Muscle of back (tissue), 3 donors: ENCODE measurements at regions not wholly inside any gene's neighbourhood (a gene's known extent, or its start where the extent isn't known, plus 50 kb on each side); places are given as distances from the start of the nearest gene placed in this dataset.
A peak's percentile ranks its signal among the peaks of the same experiment; 100 is the strongest.

ENCODE experiments used
- DNase-seq, 3 donors: peaks; one replicate each; pipeline versions ENCODE4 v3.0.0 to v3.0.0-alpha.2; 2013

- DNase-seq = peak in 2 of 3 donors; percentile 58 to 69
Observed at GRCh38 chr2:160942476-160943142, 217.6 kb upstream of the TANK start.

GRCh38 chr2:160943414-160943813, 216.8 kb upstream of the TANK start:
- DNase-seq = no peak

- peak; percentile 38 to 89 (median 69) for DNase-seq
Observed at GRCh38 chr2:160952464-160953254, 207.6 kb upstream of the TANK start.

DNA sequence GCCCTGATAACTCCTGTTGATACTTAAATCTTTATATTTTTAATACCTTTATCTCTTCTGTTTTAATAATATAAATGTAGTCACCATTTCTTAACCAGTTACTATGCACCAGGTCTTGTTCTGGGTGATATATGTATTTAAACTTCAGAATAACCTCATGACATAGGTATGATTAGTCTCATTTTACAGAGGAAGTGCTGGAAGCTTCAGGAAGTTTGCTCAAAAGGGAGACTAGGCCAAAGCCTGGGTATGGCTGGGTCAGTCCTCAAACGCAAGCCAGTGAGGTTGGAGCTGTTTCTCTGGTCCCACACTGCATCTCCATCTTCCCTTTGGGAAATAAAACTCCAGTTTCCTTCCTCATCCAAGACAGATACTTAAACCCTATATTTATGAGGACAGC, 204.7 kb upstream of the TANK start:
- no peak for DNase-seq

DNA sequence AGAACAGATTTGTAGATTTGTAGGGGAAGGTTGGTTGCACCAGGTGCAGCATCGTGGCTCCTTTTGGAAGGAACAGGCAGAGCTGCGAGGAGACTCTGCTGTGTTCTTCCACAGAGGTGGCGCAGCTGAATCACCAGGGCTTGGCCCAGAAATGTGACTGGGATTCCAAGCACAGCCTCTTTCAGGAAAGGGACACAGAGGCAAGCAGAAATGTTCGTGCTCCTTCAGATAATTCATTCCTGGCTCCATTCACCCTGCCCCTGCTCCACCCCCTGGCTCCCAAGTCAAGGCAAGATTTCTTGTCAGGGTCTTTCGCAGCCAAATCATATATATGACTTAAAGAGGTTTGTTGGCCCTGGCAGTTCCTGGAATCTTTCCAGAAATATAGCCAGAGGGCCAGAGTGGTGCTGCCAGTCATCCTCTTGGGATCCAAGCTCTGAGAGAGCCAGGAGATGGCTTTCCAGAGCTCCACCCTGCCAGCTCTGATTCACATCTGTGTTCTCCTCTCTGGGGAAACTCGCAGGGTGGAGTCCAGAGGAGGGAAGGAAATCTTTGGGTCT, 203.9 kb upstream of the TANK start:
- DNase-seq = no peak

DNA sequence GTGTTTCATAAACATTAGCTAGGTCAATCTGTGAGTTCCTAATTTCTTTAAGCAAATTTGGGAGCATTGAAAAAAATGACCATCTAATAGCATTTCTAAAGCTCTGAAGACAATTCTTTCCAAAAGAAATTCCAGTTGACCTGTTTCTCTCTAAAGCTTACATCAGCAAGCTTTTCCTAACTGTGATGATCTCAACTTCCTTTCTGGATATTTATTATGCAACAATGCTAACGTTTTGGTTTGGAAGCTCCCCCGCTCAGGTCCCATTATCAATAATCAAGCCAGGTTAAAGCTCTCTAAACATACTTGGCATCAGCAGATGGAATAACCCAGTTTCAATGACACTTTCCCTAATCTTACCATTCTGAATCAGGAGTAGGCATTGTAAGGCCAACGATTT, 196.3 kb upstream of the TANK start:
- no peak for DNase-seq

GRCh38 chr2:160967523-160967922, 192.7 kb upstream of the TANK start:
- DNase-seq = peak in 1 of 3 donors; percentile 37

DNA sequence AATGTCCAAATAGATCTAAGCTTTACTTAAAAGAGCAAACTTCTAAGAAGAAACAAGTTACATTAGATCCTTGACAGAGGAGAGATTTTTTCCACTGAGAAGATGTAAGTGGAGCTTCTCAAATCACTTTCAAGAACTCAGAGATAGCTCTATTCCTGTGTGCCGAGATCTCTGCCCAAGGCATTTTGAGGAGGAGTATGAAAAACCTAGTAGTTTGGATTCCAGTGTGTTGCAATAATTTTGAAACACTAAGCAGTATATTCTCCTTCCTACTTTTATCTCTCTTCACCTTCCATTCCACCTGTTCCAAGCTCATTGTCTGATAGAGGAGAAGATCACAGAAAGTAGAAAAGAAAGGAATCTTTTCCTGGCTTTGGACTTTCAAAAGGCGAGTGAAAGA, 192.0 kb upstream of the TANK start:
- DNase-seq = no peak

GRCh38 chr2:160970052-160970965, 189.9 kb upstream of the TANK start:
- peak; percentile 82 to 91 (median 82) for DNase-seq

DNA sequence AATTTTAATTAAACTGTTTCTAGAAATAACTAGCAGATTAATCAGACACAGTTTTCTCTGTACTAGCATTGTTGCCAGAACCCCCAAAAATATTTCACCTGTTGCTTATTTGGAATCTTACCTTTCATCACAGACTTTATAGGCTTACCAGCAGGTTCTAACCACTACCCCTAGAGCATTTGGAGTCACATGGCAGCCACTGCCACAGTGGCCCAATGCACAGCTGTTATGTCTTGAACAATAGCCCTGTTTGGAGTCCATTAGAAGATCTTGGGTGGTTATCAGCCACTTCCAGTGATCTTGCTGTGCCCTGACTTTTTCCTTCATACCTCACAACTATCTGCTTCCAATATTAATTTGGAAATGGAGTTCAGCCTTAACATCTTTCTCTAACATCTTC, 186.2 kb upstream of the TANK start:
- no peak for DNase-seq

GRCh38 chr2:160974803-160975202, 185.4 kb upstream of the TANK start:
- no peak for DNase-seq

DNA sequence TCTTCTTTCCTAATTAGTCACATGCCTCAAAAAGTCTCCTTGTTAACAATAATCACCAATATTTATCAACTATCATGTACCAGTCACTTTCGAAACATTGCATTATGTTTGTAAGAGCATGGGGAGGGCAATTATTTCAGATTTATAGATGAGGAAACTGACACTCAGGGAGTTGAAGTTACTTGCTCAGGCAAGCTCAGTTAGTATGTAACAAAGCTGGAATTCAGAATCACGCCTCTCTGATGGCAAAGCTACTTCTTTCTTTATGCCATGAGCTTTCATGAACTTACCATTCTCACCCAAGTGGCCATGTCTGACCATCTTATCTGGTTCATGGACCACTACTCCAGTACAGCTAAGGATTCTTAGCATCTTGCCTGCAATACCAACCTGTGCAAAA, 183.4 kb upstream of the TANK start:
- DNase-seq = no peak

DNA sequence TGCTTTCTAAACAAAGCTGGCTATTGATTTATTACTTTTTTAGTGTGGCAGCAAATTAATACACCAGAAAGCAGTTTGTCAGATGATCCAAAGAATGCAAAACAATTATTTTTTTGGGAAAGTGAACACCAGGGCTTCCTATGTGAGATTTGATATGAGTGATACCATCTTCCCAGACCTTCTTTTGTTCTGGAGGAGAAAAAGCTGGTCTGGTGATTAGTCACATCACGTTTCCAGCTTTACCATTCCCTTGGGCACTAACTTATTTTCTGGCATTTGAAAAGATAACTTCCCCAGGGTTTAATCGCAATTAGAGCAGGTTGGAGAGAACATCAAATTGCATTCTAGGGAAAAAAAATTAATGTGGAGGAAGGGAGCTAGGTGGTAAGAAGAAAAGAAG, 182.9 kb upstream of the TANK start:
- no peak for DNase-seq

DNA sequence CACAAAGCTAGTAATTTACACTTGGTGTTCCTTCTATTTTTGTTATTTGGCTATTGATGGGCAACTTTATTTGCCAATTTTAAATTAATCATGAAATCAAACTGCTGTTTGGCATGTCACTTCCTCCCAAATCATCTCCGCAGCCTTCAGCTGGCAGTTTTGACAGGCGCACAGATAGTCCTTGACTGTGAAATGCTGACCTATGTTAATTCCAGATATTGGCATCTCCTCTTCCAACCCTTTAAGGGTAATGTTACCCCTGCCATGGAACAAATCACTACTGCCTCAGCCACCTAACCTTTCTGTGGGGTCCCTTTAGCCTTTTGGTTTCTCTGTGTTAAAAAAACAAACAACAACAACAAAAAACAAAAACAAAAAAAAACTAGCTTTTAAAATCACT, 182.4 kb upstream of the TANK start:
- no peak for DNase-seq

DNA sequence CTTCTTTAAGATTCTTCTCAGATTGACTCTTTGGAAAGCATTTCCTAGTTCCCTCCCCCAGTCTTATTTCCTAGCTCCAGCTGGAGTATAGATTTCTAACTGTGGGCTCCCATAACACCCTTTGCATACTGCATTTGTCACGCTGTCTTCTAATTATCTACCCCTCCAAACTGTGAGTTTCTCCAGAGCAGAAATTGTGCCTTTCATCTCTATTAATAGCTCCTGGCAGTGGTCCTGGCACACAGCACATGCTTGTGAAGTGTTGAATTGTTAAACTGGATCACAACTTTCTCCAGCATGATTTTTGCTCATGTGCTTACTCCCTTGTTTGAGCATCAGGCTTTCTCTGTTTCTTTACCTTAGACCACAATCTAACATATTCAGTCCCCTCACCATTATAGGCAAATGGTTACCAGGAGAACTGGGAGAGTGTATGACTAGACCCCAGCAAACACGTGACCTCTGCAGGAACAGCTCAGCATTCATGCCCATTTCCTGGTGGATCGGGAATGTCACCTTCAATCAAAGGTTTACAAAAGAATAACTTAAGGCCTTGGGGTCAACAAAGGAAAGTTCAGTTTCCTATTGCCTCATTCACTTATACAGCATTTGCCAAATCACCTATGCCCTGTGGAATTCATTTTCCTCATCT, 175.7 kb upstream of the TANK start:
- DNase-seq = peak in 1 of 3 donors; percentile 52

DNA sequence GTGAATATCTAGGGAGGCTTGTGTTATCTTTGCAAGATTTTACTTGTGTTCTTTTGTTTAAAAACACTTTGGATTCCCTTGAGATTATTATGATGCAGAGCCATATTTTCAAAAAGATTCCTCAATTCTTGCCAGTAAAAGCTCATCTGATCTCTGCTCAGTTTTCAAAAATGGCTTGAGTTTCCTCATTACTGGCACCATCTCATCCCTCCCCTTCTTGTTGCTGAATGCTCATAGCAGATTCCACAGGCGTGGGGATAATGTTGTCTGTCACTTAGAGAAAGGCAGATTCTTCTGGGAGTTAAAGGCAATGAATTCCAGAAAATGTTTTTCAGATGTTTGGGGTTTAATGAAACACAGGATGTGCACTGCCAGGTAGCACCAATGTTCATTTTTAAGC, 170.4 kb upstream of the TANK start:
- peak in 2 of 3 donors; percentile 34 to 61 for DNase-seq

GRCh38 chr2:160993654-160994061, 166.6 kb upstream of the TANK start:
- no peak for DNase-seq

DNA sequence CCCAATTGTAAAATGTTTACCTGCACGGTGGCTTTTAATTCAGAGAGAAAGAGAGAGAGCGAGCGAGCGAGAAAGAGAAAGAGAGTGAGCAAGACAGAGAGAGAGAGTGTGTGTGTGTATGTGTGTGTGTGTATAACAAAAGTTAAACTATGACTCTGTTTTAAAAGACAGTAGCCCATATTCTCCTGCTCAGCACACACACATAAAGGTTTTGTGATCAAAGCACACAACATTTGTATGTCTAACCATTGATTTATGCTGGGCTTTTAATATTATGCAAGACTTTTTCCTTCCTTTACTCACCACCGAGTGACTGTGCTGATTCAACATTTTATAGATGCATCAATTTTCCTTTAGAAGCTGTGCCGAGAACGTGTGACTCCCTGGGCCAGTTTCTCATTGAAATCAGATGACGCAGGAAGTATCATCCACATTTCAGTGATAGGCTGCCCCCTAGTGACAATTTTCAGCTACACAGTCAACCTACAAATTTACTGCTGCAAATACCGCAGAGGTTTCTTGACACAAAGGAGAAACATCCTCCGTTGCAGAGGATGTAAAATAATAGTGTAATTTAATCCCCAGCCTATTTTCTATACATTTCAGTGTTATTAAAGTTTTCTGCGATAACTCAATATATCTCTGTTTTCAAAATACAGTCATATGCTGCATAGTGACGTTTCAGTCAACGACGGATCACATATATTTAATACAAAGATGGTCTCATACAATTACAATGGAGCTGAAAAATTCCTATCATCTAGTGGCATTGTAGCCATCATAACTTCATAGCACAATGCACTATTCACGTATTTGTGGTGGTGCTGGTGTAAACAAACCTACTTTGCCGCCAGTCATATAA, 165.9 kb upstream of the TANK start:
- DNase-seq = peak; percentile 88 to 92 (median 89)

- DNase-seq = no peak
Observed at GRCh38 chr2:160996584-160996983, 163.6 kb upstream of the TANK start.

GRCh38 chr2:161004379-161004778, 155.8 kb upstream of the TANK start:
- no peak for DNase-seq

GRCh38 chr2:161005170-161005569, 155.1 kb upstream of the TANK start:
- DNase-seq = no peak
